Activated naive CD8-positive, alpha-beta T cell treated with anti-CD3 and anti-CD28 coated beads, Interleukin-2, amount 50 U/mL, for 24 hours (primary cell): ENCODE measurements at regions not wholly inside any gene's neighbourhood (a gene's known extent, or its start where the extent isn't known, plus 50 kb on each side); places are given as distances from the start of the nearest gene placed in this dataset.
A peak's percentile ranks its signal among the peaks of the same experiment; 100 is the strongest.

Experiments
- ATAC-seq: fragments of 150-1000 bp; cut with Tn5 transposase; one replicate; pipeline ENCODE4 v1.10.0; 2021
- DNase-seq: peaks from one replicate; pipeline ENCODE4 v3.0.0; 2021
- H3K27ac Mint-ChIP-seq: one replicate; pipeline ENCODE4 v1.8.0; 2021; ENCODE audit warnings: mild to moderate bottlenecking, mixed read lengths
- H3K27me3 Mint-ChIP-seq: one replicate; pipeline ENCODE4 v1.8.0; 2021; ENCODE audit warnings: mixed read lengths
- H3K36me3 Mint-ChIP-seq: one replicate; pipeline ENCODE4 v1.8.0; 2021; ENCODE audit warnings: low read depth, mixed read lengths
- H3K4me1 Mint-ChIP-seq: one replicate; pipeline ENCODE4 v1.8.0; 2021; ENCODE audit warnings: mixed read lengths
- H3K4me3 Mint-ChIP-seq: one replicate; pipeline ENCODE4 v1.8.0; 2021; ENCODE audit warnings: mild to moderate bottlenecking, moderate library complexity, mixed read lengths
- H3K9me3 Mint-ChIP-seq: one replicate; pipeline ENCODE4 v1.8.0; 2021; ENCODE audit warnings: mixed read lengths

DNA sequence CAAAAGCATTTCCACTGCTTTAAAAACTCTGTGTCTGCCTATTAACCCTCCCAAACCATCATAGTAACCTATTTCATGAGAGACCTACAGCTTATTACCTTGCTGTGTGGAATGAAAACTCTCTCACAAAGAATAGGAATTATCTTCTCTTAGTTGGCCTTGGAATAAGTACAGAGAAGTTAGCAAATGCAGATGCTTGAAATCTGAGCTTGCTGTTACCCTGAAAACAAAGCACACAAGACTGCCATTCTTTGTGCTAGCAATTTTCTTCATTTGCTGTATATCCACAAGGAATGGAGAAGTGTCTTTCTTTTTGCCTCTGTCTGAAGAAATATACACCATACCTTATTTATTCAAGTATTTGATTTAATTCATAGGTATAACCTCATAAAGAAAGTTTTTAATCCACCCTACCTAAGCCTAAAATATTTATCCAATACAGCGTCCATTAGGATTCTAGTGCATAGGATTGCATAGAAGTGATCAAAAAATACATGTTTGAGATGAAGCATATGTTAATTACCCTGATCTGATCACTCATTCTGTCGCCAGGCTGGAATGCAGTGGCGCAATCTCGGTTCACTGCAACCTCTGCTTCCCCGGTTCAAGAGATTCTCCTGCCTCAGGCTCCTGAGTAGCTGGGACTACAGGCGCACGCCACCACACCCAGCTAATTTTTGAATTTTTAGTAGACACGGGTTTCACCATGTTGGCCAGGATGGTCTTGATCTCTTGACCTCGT is 451.1 kb downstream of the LTN1 start:
- ATAC-seq (no peak), DNase-seq (no peak)
- H3K27me3 Mint-ChIP-seq = no peaks in the 10 kb centered on the region
- H3K4me3 Mint-ChIP-seq = no peak overlapping the region
- H3K4me1 Mint-ChIP-seq = no peaks in the 10 kb centered on the region
- no peaks in the 10 kb centered on the region for H3K36me3 Mint-ChIP-seq
- no peaks in the 10 kb centered on the region for H3K9me3 Mint-ChIP-seq
- H3K27ac Mint-ChIP-seq = no peak overlapping the region

DNA sequence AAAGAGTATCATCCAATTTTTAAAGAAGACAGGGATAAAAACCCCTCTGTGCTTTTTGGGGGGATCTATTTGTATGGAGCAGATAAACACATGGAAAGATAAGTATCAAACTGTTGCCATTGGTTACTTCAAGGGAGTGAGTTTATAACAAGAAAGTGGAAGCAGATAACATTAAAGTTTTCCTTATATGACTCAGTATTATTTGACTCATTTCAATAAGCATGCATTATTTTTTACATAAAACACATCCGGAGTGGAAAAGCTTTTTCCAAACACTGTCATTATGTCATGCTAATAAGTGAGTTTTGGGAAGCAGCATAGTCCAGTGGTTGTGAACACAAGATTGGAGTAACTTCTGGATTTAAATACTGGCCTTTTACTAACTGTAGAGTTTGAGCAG is 452.2 kb downstream of the LTN1 start:
- no peaks in the 10 kb centered on the region for H3K36me3 Mint-ChIP-seq
- DNase-seq (no peak), ATAC-seq (no peak)
- no peaks in the 10 kb centered on the region for H3K9me3 Mint-ChIP-seq
- no peaks in the 10 kb centered on the region for H3K4me1 Mint-ChIP-seq
- no peak overlapping the region for H3K4me3 Mint-ChIP-seq
- H3K27ac Mint-ChIP-seq = no peak overlapping the region
- H3K27me3 Mint-ChIP-seq = no peaks in the 10 kb centered on the region

DNA sequence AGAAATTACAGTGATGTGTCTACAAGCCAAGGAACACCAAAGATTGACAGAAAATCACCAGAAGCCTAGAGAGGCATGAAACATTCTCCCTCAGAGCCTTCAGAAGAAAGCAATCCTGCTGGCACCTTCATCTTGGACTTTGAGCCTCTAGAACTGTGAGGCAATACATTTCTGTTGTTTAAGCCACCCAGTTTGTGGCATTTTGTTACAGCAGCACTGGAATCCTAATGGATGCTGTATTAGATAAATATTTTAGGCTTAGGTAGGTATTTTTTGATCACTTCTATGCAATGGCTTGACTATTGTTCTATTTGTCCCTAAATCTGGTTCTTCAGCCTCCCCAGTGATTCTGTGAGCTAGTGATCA is 453.1 kb downstream of the LTN1 start:
- no peaks in the 10 kb centered on the region for H3K9me3 Mint-ChIP-seq
- ATAC-seq (no peak), DNase-seq (no peak)
- no peaks in the 10 kb centered on the region for H3K36me3 Mint-ChIP-seq
- H3K27me3 Mint-ChIP-seq = no peaks in the 10 kb centered on the region
- H3K27ac Mint-ChIP-seq = no peak overlapping the region
- H3K4me3 Mint-ChIP-seq = no peak overlapping the region
- H3K4me1 Mint-ChIP-seq = no peaks in the 10 kb centered on the region

DNA sequence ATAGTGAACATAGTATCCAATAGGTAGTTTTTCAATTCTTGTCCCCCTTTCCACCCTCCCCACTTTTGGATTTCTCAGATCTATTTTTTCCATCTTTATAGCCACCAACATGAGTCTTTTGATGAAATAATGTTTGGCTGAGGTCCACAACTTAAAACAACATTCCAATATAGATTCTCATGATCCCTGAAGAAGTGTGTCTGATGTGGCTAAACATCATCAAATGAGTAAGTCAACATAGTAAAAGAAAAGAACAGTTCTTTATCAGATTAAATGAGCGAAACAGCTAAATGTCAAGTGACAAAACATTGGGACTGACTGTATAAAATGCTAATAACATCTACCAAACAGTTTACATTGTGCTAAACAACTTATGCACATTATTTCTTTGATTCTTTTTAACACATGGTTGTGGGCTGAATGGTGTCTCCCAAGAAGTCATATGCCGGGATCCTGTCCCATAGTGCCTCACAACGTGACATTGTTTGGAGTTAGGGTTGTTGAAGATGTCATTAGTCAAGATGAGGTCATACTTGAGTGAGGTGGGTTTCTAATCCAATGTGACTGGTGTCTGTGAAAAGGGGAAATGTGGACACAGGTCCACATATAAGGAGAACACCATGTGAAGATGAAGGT is 453.6 kb downstream of the LTN1 start:
- ATAC-seq (no peak), DNase-seq (no peak)
- no peak overlapping the region for H3K4me3 Mint-ChIP-seq
- H3K9me3 Mint-ChIP-seq = no peaks in the 10 kb centered on the region
- no peaks in the 10 kb centered on the region for H3K4me1 Mint-ChIP-seq
- no peaks in the 10 kb centered on the region for H3K27me3 Mint-ChIP-seq
- no peak overlapping the region for H3K27ac Mint-ChIP-seq
- no peaks in the 10 kb centered on the region for H3K36me3 Mint-ChIP-seq

DNA sequence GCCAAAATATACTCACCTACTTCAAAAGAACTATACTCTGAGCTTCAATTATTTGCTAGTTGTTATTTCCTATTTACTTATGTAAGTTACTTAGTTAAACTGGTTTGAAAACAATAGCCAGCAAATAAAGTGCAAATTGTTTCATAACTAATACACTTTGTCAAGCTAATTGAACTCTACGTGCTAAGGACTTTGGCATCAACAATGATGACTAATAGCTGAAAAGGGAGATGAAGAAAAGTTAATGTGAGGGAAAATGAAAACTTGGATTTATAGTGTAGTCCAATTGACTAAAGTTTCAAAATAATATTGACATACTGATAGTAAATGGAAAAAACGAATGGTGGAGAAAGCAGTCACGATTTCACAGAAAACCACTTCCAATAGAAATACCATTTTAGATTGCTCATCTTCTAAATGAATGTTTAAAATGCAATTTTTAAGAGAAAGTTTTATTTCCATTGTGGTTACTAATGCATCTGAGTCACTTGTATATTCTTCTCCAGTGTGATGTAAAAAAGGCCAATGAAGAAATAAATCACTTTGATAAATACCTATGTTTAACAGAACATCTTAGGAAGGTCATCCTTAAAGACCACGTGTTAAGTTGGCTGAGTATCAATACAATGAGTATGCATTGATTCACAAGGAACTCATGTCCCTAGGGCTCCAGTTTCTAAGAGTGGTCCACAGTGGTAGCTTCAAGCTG is 455.2 kb downstream of the LTN1 start:
- Mint-ChIP-seq H3K27ac (no peak overlapping the region), H3K9me3 (no peaks in the 10 kb centered on the region), H3K4me3 (no peak overlapping the region), H3K27me3 (peaks cover 5% of the 10 kb centered on the region), H3K36me3 (no peaks in the 10 kb centered on the region), H3K4me1 (no peaks in the 10 kb centered on the region)
- ATAC-seq (no peak), DNase-seq (no peak)

DNA sequence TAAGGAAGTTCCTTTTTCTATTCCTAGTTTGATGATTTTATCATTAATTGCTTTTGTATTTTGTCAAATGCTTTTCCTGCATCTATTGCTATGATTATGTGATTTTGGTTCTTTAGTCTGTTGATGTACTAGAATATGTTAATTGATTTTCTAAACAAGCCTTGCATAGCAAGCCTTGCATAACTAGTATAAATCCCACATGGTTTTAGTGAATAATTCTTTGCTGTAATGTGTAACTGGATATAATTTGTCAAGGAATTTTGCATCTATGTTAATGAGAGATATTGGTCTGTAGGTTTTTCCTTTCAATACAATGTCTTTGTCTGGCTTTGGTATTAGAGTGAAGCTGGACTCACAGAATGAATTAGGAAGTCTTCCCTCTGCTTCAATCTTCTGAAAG is 460.2 kb downstream of the LTN1 start:
- H3K9me3 Mint-ChIP-seq = no peaks in the 10 kb centered on the region
- H3K27ac Mint-ChIP-seq = no peak overlapping the region
- no peaks in the 10 kb centered on the region for H3K36me3 Mint-ChIP-seq
- no peak for ATAC-seq
- no peak overlapping the region for H3K4me3 Mint-ChIP-seq
- H3K4me1 Mint-ChIP-seq = no peaks in the 10 kb centered on the region
- peaks cover 15% of the 10 kb centered on the region for H3K27me3 Mint-ChIP-seq
- DNase-seq = no peak

DNA sequence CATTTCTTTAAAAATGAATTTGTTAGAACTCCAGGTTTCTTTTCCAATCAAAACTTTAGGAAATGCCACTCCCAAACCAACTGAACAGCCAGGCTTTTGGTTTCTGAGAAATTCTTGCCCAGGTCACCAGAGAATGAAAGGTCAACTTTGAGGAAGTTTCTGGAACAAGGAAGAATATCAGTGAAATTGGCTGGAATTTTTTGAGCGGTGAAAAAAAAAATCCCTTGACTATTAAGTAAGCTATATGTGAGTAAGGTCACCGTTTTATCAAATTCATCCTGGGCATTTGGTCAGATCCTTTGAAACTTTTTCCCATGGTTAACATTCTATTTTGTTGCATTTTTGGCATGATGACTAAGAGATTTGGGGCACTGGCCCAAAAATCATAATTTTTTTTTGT is 469.3 kb downstream of the LTN1 start:
- DNase-seq (no peak), ATAC-seq (no peak)
- Mint-ChIP-seq H3K4me1 (no peaks in the 10 kb centered on the region), H3K36me3 (no peaks in the 10 kb centered on the region), H3K27ac (no peak overlapping the region), H3K9me3 (no peaks in the 10 kb centered on the region), H3K27me3 (peaks cover 1% of the 10 kb centered on the region), H3K4me3 (no peak overlapping the region)

DNA sequence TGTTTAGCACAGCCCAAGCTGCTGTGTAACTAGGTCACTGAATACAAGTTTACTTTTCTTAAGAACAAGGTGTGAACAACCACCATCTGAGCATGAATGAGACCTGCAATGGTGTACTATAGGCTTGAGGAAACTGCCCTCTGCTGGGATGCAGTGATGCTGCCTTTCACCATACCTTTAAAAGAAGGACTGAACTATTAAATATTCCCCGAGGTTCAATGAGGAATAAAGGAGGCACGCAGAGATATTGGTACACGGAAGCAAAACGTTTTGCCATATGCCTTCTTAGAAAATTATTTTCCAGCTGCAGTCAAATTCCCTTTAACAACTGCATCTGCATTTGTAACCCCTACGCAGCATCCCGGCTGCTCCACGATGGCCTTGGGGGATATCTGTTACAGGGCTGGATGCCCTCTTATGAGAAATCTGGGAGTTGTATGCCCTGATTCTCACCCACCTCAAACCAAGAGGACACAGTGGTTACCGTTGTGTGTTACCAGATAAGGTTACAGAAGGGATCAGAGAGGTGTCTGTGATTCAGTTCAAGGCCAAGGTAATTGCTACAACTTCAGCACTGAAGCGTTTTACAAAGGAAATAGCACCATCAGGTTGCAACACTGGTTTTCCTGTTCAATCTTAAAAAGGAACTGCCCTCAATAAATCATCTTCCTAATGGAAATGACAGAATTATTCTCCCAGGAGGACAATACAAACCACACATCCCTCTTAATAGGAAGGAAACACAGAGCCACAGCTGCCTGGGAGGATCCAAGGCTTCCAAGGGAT is 470.5 kb downstream of the LTN1 start:
- no peak overlapping the region for H3K4me3 Mint-ChIP-seq
- H3K9me3 Mint-ChIP-seq = no peaks in the 10 kb centered on the region
- DNase-seq (no peak), ATAC-seq (peak; percentile 33)
- no peaks in the 10 kb centered on the region for H3K4me1 Mint-ChIP-seq
- no peak overlapping the region for H3K27ac Mint-ChIP-seq
- H3K36me3 Mint-ChIP-seq = no peaks in the 10 kb centered on the region
- no peaks in the 10 kb centered on the region for H3K27me3 Mint-ChIP-seq

DNA sequence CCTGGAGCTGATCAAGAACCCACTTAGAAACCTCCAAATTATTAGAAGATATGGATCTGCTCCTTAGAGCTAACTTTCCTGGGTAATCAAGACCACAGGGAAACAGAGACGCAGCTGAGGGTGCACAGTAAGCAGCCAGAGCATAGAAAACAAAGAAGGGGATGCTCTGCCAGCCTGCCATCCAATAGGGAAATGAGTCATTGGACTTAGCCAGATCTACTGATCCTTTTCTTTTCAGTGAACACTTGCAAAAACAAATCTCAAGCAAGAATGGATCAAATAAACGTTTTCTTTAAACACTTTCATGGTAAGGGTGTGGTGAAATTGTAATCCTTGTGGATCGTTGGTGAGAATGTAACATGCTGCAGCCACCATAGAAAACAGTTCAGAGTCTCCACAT is 474.0 kb downstream of the LTN1 start:
- H3K36me3 Mint-ChIP-seq = no peaks in the 10 kb centered on the region
- DNase-seq (no peak), ATAC-seq (no peak)
- H3K4me3 Mint-ChIP-seq = no peak overlapping the region
- H3K9me3 Mint-ChIP-seq = no peaks in the 10 kb centered on the region
- H3K4me1 Mint-ChIP-seq = no peaks in the 10 kb centered on the region
- no peak overlapping the region for H3K27ac Mint-ChIP-seq
- H3K27me3 Mint-ChIP-seq = no peaks in the 10 kb centered on the region

DNA sequence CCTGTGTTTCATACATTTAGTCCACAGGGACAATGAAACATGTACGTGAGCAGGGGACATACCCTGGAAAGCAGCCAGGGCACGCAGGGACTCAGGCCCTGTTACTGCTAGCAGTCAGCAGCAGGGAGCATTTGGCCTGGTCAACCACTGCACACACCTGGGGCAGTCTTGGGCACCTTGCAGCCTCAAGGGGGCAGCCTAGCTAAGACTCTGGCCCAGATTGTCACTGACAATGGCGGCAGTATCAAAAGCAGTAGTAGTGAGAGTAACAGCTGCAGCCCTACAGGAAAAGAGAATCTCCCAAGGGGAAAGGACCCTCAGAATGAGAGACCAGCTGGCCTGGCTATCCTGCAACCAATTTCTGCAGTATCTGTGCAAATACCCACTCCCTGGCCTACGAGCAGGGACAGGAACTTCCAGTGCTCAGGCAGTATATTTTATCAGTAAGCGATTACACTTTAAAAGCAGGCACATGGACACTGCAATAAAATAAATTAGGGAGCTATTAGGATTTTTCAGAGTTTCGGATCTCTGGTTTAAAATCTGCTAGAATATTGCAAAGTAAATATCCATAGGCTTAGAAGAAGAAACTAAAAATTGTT is 475.6 kb downstream of the LTN1 start:
- Mint-ChIP-seq H3K9me3 (no peaks in the 10 kb centered on the region), H3K36me3 (no peaks in the 10 kb centered on the region), H3K4me3 (no peak overlapping the region), H3K4me1 (no peaks in the 10 kb centered on the region), H3K27ac (no peak overlapping the region), H3K27me3 (no peaks in the 10 kb centered on the region)
- DNase-seq = peak; percentile 69
- peak; percentile 94 for ATAC-seq

DNA sequence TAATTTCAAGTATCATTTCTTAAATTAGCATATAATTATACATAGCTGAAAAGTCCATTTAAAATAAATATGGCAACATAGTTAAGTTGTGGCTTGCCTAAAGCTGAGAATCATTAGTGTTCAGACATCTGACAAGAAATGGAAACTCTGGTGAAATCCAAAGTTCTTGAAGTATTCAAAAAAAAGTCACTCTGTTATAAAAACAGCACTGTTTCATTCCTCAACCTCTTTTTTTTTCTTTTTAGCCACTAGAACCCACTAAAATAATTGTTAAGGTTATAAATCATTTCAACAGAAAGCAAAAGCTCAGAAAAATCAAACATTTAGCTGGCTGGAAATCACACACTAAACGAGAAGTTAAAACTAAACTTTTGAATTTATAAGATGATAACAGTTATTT is 476.7 kb downstream of the LTN1 start:
- Mint-ChIP-seq H3K4me3 (no peak overlapping the region), H3K27ac (no peak overlapping the region), H3K4me1 (no peaks in the 10 kb centered on the region), H3K27me3 (peaks cover 3% of the 10 kb centered on the region), H3K9me3 (no peaks in the 10 kb centered on the region), H3K36me3 (no peaks in the 10 kb centered on the region)
- DNase-seq (no peak), ATAC-seq (no peak)

DNA sequence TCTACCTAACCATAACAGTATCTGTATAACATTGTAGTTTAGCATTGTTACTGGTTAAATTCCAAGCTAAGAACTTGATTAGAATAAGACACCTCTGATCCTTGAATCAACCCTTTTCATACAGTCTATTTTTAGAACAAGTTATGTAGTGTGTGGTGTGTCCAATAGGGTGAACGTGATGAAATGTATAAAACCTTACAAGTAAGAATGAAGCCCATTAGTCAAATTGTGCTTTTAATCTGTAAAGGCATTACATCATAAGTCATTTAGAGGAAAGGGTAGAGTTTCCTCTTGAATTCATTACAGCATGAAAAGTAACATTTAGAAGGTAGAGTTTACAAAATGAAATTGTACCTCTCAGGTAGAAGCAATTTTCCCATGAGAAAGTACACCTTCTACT is 479.2 kb downstream of the LTN1 start:
- H3K27me3 Mint-ChIP-seq = peaks cover 3% of the 10 kb centered on the region
- no peaks in the 10 kb centered on the region for H3K4me1 Mint-ChIP-seq
- no peak for ATAC-seq
- no peaks in the 10 kb centered on the region for H3K36me3 Mint-ChIP-seq
- no peaks in the 10 kb centered on the region for H3K9me3 Mint-ChIP-seq
- H3K4me3 Mint-ChIP-seq = no peak overlapping the region
- H3K27ac Mint-ChIP-seq = no peak overlapping the region
- no peak for DNase-seq

DNA sequence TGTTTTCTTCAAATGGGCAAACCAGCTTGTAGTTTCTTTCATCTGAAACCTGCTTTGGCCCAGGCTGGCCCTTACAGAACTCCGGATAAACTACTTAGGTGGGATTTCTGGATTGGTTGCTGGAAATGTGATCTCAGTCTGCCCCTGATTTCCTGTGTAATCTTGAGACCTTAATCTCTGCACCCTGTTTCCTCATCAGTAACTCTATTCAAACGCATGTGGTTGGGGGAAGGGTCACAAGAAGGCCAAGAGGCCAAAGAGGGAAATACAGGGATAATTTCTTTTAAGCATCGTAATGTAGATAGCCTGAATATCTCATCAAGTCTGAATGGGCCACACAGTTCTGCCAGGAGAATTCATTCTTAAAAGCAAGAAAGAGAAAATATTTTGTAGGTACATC is 483.6 kb downstream of the LTN1 start:
- Mint-ChIP-seq H3K4me3 (no peak overlapping the region), H3K36me3 (no peaks in the 10 kb centered on the region), H3K27ac (no peak overlapping the region), H3K9me3 (peaks cover 12% of the 10 kb centered on the region), H3K4me1 (no peaks in the 10 kb centered on the region), H3K27me3 (peaks cover 3% of the 10 kb centered on the region)
- DNase-seq (no peak), ATAC-seq (no peak)

DNA sequence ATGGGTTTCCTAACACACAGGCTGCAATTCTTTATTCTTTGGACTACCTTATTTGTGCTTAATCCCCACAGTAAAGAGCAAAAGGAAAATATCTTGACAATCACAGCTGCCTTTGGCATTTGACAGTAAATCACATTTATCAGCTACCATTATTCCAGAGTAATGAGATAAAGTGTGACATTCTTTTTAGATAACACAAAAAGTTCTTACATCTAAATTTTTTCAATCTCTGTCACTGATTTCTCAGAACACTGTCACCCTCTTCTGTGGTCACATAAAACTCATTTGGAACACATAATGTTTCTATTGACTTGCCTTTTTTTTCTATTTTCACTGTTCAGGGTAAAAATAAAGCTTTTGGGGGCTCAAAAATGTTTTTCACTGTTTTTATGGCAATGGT is 484.6 kb downstream of the LTN1 start:
- DNase-seq (no peak), ATAC-seq (no peak)
- H3K4me3 Mint-ChIP-seq = no peak overlapping the region
- peaks cover 12% of the 10 kb centered on the region for H3K9me3 Mint-ChIP-seq
- H3K36me3 Mint-ChIP-seq = no peaks in the 10 kb centered on the region
- peaks cover 3% of the 10 kb centered on the region for H3K27me3 Mint-ChIP-seq
- no peak overlapping the region for H3K27ac Mint-ChIP-seq
- H3K4me1 Mint-ChIP-seq = no peaks in the 10 kb centered on the region
